T-helper 1 cell treated with Interleukin-12 subunit alpha and Interleukin-12 subunit beta and Interleukin-4 antibody, amounts not matched to agents 30 μg/mL and 1 μg/mL, for 36 hours (primary cell): ENCODE measurements at regions not wholly inside any gene's neighbourhood (a gene's known extent, or its start where the extent isn't known, plus 50 kb on each side); places are given as distances from the start of the nearest gene placed in this dataset.
"Not testable (repeated sequence)": the region's sequence is repeated elsewhere in the genome, so short reads cannot be mapped to it uniquely, and the experiment has no call there.

Source experiments
- H3K27ac Mint-ChIP-seq: one replicate; pipeline ENCODE4 v1.8.0; 2021; ENCODE audit warnings: mild to moderate bottlenecking, mixed read lengths
- H3K27me3 Mint-ChIP-seq: one replicate; pipeline ENCODE4 v1.8.0; 2021; ENCODE audit warnings: low read depth, mixed read lengths
- H3K36me3 Mint-ChIP-seq: one replicate; pipeline ENCODE4 v1.8.0; 2021; ENCODE audit warnings: low read depth, mixed read lengths
- H3K4me1 Mint-ChIP-seq: one replicate; pipeline ENCODE4 v1.8.0; 2021; ENCODE audit warnings: low read depth, mixed read lengths
- H3K4me3 Mint-ChIP-seq: one replicate; pipeline ENCODE4 v1.8.0; 2021; ENCODE audit warnings: mild to moderate bottlenecking, moderate library complexity, mixed read lengths
- H3K9me3 Mint-ChIP-seq: one replicate; pipeline ENCODE4 v1.8.0; 2021; ENCODE audit warnings: mixed read lengths

DNA sequence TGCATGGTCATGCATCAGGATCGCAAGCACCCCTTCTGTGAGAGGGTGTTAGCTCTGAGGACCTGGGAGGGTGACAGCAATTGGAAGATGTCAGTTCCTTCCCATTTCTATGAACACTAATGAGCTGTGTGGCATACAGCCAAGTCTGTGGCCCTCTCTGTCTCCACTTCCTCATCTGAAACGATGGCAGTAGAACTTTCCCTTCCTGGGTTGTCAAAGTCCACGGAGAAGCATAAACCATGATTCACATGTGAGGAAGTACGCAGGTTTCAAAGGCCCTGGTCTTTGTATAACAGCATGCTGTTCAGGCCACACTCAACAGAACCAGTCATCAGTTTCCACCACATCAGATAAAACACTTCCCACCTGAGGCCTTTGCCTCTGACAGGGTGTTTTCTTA lies 167.4 kb upstream of the RAB6C start:
- Mint-ChIP-seq H3K27ac (no peak overlapping the region), H3K9me3 (no peaks in the 10 kb centered on the region), H3K36me3 (no peaks in the 10 kb centered on the region), H3K4me1 (no peaks in the 10 kb centered on the region), H3K4me3 (no peak overlapping the region), H3K27me3 (peaks cover 16% of the 10 kb centered on the region)

DNA sequence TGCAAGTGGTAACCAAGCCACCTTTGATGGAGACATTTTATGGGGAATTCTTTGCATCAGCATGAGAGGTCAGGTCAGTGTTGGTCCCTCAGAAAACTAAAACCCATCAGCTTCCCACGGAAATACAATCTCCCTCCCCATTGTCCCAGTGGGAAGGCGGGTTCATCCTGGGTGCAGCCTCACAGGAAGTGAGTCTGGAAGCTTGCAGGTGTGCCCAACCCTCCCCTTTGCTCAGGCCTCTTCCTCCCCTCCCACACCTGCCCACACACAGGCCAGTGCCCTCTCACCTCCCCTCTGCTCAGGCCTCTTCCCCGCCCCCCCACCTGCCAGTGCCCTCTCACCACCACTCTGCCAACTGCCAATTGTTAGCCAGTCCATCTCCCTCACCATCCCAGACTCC lies 166.8 kb upstream of the RAB6C start:
- H3K4me3 Mint-ChIP-seq, result no peak overlapping the region
- no peaks in the 10 kb centered on the region for H3K4me1 Mint-ChIP-seq
- no peak overlapping the region for H3K27ac Mint-ChIP-seq
- peaks cover 16% of the 10 kb centered on the region for H3K27me3 Mint-ChIP-seq
- H3K9me3 Mint-ChIP-seq, result no peaks in the 10 kb centered on the region
- H3K36me3 Mint-ChIP-seq, result no peaks in the 10 kb centered on the region

DNA sequence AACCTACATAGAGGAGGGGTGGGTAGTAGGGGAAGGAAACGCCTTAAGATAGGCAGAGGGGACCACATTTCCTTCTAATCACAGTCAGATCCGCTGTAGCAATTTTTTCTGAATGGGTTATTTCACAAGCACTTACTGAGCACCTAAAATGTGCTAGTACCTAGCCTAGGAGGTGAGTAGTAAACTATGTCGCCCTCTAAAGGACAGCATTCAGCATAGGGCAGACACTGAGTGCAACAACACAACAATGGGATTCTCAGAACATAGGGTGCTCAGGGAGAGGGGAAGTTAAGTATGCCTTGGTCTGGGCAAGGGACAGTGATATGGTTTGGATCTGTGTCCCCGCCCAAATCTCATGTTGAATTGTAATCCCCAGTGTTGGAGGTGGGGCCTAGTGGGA lies 166.1 kb upstream of the RAB6C start:
- Mint-ChIP-seq H3K36me3 (no peaks in the 10 kb centered on the region), H3K27ac (no peak overlapping the region), H3K4me1 (no peaks in the 10 kb centered on the region), H3K9me3 (no peaks in the 10 kb centered on the region), H3K27me3 (peaks cover 16% of the 10 kb centered on the region), H3K4me3 (no peak overlapping the region)

DNA sequence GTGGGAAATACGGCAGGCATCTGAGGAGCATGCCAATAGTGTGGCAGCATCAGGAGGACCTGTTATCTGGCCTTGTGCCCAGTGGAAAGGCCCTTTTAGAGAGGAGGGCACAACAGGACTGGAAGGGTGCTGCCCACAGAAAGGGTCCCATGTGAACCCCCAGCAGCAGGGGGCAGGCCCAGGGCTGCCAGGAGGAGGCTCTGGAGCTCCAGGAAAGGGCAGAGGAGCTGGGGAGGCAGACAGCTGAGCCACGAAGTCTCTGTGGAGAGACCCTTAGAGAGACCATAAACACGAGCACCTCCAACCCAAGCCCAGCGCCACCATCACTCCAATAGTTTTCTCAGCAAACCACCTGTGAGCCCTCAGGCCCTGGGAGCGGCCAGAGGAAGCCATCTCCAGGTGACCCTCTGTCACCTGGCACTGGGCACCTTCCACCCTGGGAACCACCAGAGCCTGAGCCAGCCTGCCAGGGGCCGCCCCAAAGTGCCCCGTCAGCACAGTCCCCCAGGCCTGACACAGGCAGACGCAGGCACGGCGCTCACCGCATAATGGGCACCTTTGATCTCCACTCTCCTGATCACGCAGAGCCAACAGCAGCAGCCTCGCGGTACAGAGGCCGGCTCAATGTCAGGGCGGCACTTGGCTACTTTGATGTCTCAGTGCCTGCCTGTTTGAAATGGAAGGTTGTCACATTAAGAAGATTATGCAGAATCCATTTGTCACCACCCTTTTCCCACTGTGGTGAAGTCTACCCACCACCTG lies 162.5 kb upstream of the RAB6C start:
- H3K4me1 Mint-ChIP-seq, result no peaks in the 10 kb centered on the region
- H3K36me3 Mint-ChIP-seq, result no peaks in the 10 kb centered on the region
- H3K9me3 Mint-ChIP-seq, result no peaks in the 10 kb centered on the region
- H3K27ac Mint-ChIP-seq, result no peak overlapping the region
- H3K4me3 Mint-ChIP-seq, result no peak overlapping the region
- no peaks in the 10 kb centered on the region for H3K27me3 Mint-ChIP-seq

DNA sequence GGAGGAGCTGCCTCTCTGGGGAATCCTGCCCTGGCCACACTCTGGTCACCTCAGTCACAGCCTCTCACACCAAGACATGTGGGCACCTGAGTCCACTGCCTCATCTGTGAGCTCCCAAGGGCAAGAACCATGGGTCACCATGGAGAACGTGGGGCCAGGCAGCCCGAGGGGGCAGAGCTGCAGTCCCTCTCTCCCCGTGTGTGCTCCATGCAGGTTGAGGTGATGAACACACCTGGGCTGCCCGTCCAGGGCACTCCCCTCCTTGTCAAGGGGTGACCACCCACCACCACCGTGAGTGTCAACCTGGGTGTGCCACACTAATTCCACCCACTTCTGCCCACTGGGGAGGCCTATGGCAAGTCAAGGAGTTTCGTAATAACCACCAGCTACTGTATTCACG lies 159.6 kb upstream of the RAB6C start:
- no peak overlapping the region for H3K4me3 Mint-ChIP-seq
- no peak overlapping the region for H3K27ac Mint-ChIP-seq
- H3K4me1 Mint-ChIP-seq, result no peaks in the 10 kb centered on the region
- H3K9me3 Mint-ChIP-seq, result no peaks in the 10 kb centered on the region
- H3K27me3 Mint-ChIP-seq, result no peaks in the 10 kb centered on the region
- H3K36me3 Mint-ChIP-seq, result no peaks in the 10 kb centered on the region

DNA sequence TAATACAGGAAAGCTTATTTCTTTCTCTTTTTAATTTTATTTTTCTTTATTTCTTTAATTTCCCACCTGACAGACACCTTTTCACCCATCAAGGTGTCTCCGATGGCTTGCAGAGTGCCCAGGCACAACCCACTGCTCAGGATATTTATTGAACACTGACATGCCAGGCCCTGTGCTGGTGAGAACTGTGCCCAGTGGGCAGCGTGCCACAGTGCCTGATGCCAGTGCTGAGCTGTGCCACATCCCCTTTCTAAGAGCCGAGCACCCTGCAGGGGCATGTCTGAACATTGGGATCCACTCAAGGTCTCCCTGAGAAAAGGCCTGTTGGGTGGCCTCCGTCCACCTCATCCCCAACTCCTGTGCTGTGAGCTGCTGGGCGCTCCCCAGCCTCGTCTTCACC lies 158.6 kb upstream of the RAB6C start:
- H3K4me3 Mint-ChIP-seq, result no peak overlapping the region
- H3K4me1 Mint-ChIP-seq, result no peaks in the 10 kb centered on the region
- H3K9me3 Mint-ChIP-seq, result no peaks in the 10 kb centered on the region
- H3K36me3 Mint-ChIP-seq, result no peaks in the 10 kb centered on the region
- no peak overlapping the region for H3K27ac Mint-ChIP-seq
- no peaks in the 10 kb centered on the region for H3K27me3 Mint-ChIP-seq

DNA sequence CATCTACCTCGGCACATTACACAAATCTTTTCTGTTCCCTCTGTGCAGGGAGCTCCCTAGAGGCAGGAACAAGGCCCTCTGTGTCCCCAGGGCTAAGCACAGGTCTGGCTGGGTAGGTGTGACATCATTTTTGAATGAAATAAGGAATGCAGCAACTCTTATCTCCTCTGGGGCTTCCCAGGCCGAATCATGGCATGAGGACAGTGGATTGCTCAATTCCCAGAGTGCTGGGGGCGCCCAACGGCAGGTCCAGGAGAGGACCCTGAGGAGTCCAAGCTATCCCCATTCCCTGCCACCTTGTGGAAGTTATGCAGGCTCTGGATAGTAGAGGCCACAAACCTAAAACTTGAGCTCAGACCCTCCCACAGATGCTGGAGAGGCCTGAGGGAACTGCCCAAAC lies 158.0 kb upstream of the RAB6C start:
- Mint-ChIP-seq H3K4me1 (no peaks in the 10 kb centered on the region), H3K4me3 (no peak overlapping the region), H3K9me3 (no peaks in the 10 kb centered on the region), H3K27ac (no peak overlapping the region), H3K27me3 (no peaks in the 10 kb centered on the region), H3K36me3 (no peaks in the 10 kb centered on the region)

DNA sequence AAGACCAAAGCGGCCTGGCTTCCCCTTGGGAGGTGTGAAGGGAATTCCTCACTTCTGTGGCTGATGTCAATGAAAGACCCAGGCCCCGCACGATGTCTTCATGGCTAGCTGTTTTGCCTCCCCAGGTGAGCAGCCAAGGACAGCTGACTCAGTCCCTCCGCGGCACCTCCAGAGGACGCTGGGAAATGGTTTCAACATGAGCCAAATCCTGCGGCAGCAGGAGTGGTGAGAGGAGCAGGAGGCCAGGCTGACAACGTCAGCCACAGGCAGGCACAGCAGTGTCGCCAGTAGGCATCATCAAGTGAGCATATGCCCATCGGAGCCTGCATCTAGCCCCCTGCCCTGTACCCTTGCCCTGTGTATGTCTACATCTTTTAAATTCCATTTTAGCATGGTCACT lies 156.4 kb upstream of the RAB6C start:
- H3K4me3 Mint-ChIP-seq, result no peak overlapping the region
- no peaks in the 10 kb centered on the region for H3K27me3 Mint-ChIP-seq
- no peaks in the 10 kb centered on the region for H3K9me3 Mint-ChIP-seq
- H3K36me3 Mint-ChIP-seq, result no peaks in the 10 kb centered on the region
- no peak overlapping the region for H3K27ac Mint-ChIP-seq
- H3K4me1 Mint-ChIP-seq, result no peaks in the 10 kb centered on the region

DNA sequence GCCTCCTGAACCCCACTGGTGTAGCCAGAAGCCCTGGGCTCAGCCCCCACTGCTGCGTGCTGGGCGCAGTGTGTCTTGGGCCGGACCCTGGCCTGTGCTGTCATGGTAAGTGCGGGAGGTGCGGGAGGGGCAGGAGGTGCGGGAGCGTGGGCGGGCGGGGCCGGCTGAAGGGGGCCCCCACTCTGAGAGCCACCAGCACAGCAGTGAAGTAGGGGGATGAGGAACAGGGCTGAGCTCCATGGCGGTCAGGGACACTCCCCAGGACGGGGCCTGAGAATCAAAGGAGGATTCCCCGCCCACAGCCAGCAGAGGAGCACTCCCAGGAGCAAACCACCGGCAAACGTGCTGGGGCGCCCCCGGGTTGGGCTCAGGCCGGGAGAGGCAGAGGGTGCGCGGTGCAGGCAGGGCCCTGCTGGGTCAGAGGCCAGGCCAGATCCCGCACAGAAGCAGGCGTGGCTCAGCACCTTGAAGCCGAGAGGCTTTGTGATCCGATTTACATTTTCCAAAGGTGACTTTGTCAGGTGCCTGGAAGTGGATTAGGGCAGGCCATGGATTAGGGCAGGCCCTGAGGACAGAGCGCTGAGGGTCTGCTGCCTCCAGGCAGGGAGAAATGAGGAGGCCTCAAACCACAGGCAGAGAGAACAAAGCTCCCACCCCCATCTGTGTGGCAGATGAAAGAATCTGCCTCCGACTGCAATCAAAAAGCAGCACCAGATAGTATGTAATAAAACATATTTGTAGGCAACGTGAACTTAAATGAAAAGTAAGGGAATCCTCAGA lies 152.0 kb upstream of the RAB6C start:
- H3K27me3 Mint-ChIP-seq, result no peaks in the 10 kb centered on the region
- no peak overlapping the region for H3K27ac Mint-ChIP-seq
- no peak overlapping the region for H3K4me3 Mint-ChIP-seq
- peaks cover 5% of the 10 kb centered on the region for H3K9me3 Mint-ChIP-seq
- no peaks in the 10 kb centered on the region for H3K4me1 Mint-ChIP-seq
- no peaks in the 10 kb centered on the region for H3K36me3 Mint-ChIP-seq

DNA sequence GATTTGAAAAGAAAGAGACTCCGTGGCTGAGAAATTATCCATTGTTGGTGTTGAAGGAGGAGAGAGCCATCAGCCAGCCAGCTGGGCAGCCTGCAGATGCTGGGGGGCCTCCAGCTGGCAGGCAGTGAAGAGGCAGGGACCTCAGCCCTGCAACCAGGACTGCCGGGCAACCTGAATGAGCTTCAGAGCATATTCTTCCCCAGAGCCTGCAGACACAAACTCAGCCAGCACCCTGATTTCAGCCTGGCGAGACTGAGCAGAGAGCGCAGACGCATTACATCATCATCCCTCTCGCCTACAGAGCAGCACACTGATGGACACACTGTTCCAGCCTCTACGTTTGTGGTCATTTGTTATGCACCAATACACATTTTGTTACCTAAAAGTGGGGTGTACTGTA lies 150.7 kb upstream of the RAB6C start:
- H3K4me3 Mint-ChIP-seq, result no peak overlapping the region

DNA sequence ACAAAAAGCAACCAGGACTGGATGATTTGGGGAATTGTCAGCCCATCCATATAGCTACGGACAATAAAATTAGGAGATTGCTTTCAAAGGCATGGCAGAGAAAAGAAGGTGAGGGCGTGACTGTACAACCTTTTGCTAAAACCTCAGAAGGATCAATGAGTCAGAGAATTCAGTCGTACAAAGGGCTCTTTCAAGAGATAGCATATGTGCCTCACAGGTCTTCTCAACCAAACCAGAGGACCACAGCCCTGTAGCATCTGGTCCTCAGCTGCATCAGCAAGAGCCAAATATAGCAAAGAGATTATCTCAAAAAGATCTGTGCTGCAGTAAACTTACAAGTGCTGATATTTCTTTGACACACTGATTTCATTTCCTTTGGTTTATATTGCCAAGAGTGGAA lies 149.9 kb upstream of the RAB6C start:
- H3K4me3 Mint-ChIP-seq, result no peak overlapping the region
- no peaks in the 10 kb centered on the region for H3K4me1 Mint-ChIP-seq
- peaks cover 5% of the 10 kb centered on the region for H3K9me3 Mint-ChIP-seq
- no peaks in the 10 kb centered on the region for H3K27me3 Mint-ChIP-seq
- H3K27ac Mint-ChIP-seq, result no peak overlapping the region
- H3K36me3 Mint-ChIP-seq, result no peaks in the 10 kb centered on the region

More for the DNA sequence above, 150.7 kb upstream of the RAB6C start:
- Mint-ChIP-seq H3K9me3 (peaks cover 5% of the 10 kb centered on the region), H3K36me3 (no peaks in the 10 kb centered on the region), H3K27me3 (no peaks in the 10 kb centered on the region), H3K27ac (no peak overlapping the region), H3K4me1 (no peaks in the 10 kb centered on the region)

DNA sequence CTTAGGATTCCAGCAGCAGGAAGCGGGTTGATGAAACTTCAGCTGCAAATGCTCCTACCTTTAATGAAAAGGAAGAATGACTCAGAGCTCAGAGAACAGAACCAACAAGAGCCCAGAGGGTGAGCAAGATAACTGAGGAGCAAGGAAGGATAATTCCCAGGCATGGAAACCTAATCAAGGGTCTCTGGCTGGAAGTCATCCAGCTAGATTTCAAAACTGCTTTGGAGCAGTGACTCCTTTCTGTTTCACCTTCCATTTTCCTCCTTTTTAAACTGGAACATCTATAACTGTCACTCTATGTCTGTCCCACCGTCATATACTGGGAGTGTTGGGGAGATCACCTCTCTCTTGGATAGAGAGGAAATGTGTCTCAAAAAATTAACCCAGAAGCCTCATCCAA lies 148.4 kb upstream of the RAB6C start:
- peaks cover 5% of the 10 kb centered on the region for H3K9me3 Mint-ChIP-seq
- no peaks in the 10 kb centered on the region for H3K27me3 Mint-ChIP-seq
- H3K4me1 Mint-ChIP-seq, result no peaks in the 10 kb centered on the region
- no peak overlapping the region for H3K4me3 Mint-ChIP-seq
- no peak overlapping the region for H3K27ac Mint-ChIP-seq
- H3K36me3 Mint-ChIP-seq, result no peaks in the 10 kb centered on the region

DNA sequence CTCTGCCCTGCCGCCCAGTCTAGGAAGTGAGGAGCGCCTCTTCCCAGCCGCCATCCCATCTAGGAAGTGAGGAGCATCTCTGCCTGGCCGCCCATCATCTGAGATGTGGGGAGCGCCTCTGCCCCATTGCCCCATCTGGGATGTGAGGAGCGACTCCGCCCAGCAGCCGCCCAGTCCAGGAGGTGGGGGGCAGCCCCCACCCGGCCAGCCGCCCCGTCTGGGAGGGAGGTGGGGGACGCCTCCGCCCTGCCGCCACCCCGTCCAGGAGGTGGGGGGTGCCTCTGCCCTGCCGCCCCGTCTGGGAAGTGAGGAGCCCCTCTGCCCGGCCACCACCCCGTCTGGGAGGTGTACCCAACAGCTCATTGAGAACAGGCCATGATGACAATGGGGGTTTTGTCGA lies 146.0 kb upstream of the RAB6C start:
- not testable (repeated sequence) for H3K4me3 Mint-ChIP-seq, H3K4me1 Mint-ChIP-seq, H3K27me3 Mint-ChIP-seq, H3K27ac Mint-ChIP-seq, H3K9me3 Mint-ChIP-seq, H3K36me3 Mint-ChIP-seq

DNA sequence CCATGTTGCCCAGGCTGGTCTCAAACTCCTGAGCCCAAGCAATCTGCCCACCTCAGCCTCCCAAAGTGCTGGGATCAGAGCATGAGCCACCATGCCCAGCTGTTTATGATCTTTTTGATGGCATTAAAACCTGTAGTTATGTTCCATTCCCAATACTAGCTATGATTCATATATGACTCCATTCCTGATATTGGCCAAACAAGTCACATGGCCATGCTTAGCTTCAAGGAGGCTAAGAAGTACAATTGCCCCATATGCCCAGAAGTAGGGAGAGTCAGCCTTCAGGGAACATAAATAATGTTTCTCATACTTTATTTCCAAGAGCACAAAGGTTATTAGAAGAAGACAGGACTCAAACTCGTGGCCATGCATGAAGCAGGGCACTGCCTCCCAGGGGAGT lies 132.4 kb upstream of the RAB6C start:
- H3K4me3 Mint-ChIP-seq, result no peak overlapping the region
- H3K27me3 Mint-ChIP-seq, result peaks cover 3% of the 10 kb centered on the region
- H3K4me1 Mint-ChIP-seq, result no peaks in the 10 kb centered on the region
- no peaks in the 10 kb centered on the region for H3K36me3 Mint-ChIP-seq
- no peak overlapping the region for H3K27ac Mint-ChIP-seq
- H3K9me3 Mint-ChIP-seq, result peaks cover 3% of the 10 kb centered on the region

DNA sequence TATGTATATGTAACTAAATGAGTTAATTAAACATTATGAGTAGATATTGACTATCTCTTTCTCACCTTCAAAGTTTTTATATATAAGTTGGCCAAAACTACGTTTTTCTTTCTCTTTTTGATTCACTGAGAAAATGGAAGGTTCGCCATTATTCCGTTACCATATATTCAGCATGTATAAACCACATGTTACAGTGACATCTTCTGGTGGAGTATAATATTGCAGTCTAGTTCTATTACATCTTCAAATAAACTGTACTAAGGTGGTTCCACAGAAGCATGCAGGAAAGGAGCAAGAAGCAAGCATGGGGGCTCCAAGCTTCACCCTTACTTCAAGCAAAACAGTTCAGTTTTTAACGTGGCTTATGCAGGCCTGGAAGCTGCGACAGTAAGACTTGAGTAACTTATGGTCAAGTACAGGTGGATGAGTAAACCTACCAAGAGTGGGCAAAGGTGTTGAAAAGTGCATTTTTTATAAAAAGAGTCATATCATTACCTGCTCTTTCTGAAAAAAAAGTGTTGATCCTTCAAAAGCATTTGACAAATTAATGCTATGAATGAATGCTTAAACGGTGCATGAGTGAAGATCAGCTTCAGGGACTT lies 129.8 kb upstream of the RAB6C start:
- peaks cover 3% of the 10 kb centered on the region for H3K27me3 Mint-ChIP-seq
- no peaks in the 10 kb centered on the region for H3K4me1 Mint-ChIP-seq
- H3K36me3 Mint-ChIP-seq, result no peaks in the 10 kb centered on the region
- no peak overlapping the region for H3K4me3 Mint-ChIP-seq
- no peak overlapping the region for H3K27ac Mint-ChIP-seq
- H3K9me3 Mint-ChIP-seq, result no peaks in the 10 kb centered on the region
